ENCODE measurements at regions not wholly inside any gene's neighbourhood (a gene's known extent, or its start where the extent isn't known, plus 50 kb on each side); places are given as distances from the start of the nearest gene placed in this dataset.

GRCh38 chrX:137483554-137483953 lies 82.4 kb upstream of the ZIC3 start:
- no peaks in the 10 kb centered on the region for H3K79me2 ChIP-seq (replicated peaks; ENCODE audit: insufficient read depth, low read length)
- no peaks in the 10 kb centered on the region for H3K36me3 ChIP-seq (ENCODE audit: insufficient read depth, low read length)
- H3K9ac ChIP-seq (ENCODE audit: low read length) = no peak overlapping the region
- no peaks in the 10 kb centered on the region for H3K27me3 ChIP-seq (ENCODE audit: insufficient read depth, low read depth, low read length)
- H3K27ac ChIP-seq (ENCODE audit: low read length) = no peak overlapping the region
- no peaks in the 10 kb centered on the region for H4K20me1 ChIP-seq (ENCODE audit: insufficient read depth)
- no peaks in the 10 kb centered on the region for H3K9me2 ChIP-seq (ENCODE audit: insufficient read depth, low read length)
- H3K4me2 ChIP-seq (ENCODE audit: low read length) = no peak overlapping the region
- H3K4me3 ChIP-seq (ENCODE audit: low read length) = no peak overlapping the region
- TF ChIP-seq TAF1 (IDR thresholded peaks at IDR 0.05; ENCODE audit: low read depth) = no peak
- TF ChIP-seq RAD21 (conservative IDR thresholded peaks at IDR 0.05) = no peak
- TF ChIP-seq, protein P1, sequence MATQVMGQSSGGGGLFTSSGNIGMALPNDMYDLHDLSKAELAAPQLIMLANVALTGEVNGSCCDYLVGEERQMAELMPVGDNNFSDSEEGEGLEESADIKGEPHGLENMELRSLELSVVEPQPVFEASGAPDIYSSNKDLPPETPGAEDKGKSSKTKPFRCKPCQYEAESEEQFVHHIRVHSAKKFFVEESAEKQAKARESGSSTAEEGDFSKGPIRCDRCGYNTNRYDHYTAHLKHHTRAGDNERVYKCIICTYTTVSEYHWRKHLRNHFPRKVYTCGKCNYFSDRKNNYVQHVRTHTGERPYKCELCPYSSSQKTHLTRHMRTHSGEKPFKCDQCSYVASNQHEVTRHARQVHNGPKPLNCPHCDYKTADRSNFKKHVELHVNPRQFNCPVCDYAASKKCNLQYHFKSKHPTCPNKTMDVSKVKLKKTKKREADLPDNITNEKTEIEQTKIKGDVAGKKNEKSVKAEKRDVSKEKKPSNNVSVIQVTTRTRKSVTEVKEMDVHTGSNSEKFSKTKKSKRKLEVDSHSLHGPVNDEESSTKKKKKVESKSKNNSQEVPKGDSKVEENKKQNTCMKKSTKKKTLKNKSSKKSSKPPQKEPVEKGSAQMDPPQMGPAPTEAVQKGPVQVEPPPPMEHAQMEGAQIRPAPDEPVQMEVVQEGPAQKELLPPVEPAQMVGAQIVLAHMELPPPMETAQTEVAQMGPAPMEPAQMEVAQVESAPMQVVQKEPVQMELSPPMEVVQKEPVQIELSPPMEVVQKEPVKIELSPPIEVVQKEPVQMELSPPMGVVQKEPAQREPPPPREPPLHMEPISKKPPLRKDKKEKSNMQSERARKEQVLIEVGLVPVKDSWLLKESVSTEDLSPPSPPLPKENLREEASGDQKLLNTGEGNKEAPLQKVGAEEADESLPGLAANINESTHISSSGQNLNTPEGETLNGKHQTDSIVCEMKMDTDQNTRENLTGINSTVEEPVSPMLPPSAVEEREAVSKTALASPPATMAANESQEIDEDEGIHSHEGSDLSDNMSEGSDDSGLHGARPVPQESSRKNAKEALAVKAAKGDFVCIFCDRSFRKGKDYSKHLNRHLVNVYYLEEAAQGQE (IDR thresholded peaks at IDR 0.05; ENCODE audit: borderline replicate concordance) = no peak
- no peak for TF ChIP-seq EP300 (conservative IDR thresholded peaks at IDR 0.05; ENCODE audit: poor library complexity, severe bottlenecking)
- no peak for TF ChIP-seq MXI1 (conservative IDR thresholded peaks at IDR 0.05; ENCODE audit: poor library complexity, severe bottlenecking)
- no peak for TF ChIP-seq CTCF (IDR thresholded peaks at IDR 0.05; ENCODE audit: poor library complexity, severe bottlenecking)
- TF ChIP-seq EZH2 (IDR thresholded peaks at IDR 0.05; ENCODE audit: borderline replicate concordance, insufficient read depth, low read length, poor library complexity, severe bottlenecking) = no peak
- TF ChIP-seq POLR2AphosphoS5 (IDR thresholded peaks at IDR 0.05) = no peak
- TF ChIP-seq SMC3 (conservative IDR thresholded peaks at IDR 0.05; ENCODE audit: poor library complexity) = no peak
- no peaks in the 10 kb centered on the region for H3F3A ChIP-seq (ENCODE audit: insufficient read depth, low read length, poor library complexity, severe bottlenecking)
- no peaks in the 10 kb centered on the region for H3K9me3 ChIP-seq (ENCODE audit: low read length)
- no peak overlapping the region for H2AFZ ChIP-seq (ENCODE audit: low read depth, low read length)

DNA sequence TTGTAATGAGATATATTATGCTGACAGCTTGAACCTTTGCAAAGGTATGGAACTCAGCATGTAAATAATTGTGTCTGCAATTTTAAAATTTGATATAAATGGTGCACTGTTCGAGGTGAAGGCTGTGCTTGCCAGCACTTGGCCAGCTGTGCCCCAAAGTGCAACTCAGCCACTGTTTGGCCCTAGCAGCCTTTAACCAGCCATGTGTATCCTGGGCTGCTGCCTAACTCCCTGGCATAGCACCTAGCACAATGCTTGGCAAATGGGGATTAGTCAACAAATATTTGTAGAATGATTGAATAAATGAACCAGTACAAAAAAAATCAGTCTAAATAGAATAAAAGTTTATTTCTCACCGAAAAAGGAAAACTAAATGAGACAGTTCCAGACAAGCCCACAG lies 83.8 kb upstream of the ZIC3 start:
- Histone ChIP-seq H3K4me2 (ENCODE audit: low read length) (no peak overlapping the region), H3F3A (ENCODE audit: insufficient read depth, low read length, poor library complexity, severe bottlenecking) (no peaks in the 10 kb centered on the region), H3K9me2 (ENCODE audit: insufficient read depth, low read length) (no peaks in the 10 kb centered on the region), H3K27ac (ENCODE audit: low read length) (no peak overlapping the region), H3K9ac (ENCODE audit: low read length) (no peak overlapping the region), H3K79me2 (replicated peaks; ENCODE audit: insufficient read depth, low read length) (no peaks in the 10 kb centered on the region), H2AFZ (ENCODE audit: low read depth, low read length) (no peak overlapping the region), H3K27me3 (ENCODE audit: insufficient read depth, low read depth, low read length) (no peaks in the 10 kb centered on the region), H3K9me3 (ENCODE audit: low read length) (no peaks in the 10 kb centered on the region), H3K4me3 (ENCODE audit: low read length) (no peak overlapping the region), H3K36me3 (ENCODE audit: insufficient read depth, low read length) (no peaks in the 10 kb centered on the region), H4K20me1 (ENCODE audit: insufficient read depth) (no peaks in the 10 kb centered on the region)
- TF ChIP-seq CTCF (IDR thresholded peaks at IDR 0.05; ENCODE audit: poor library complexity, severe bottlenecking) = no peak
- TF ChIP-seq, protein P1 (IDR thresholded peaks at IDR 0.05; ENCODE audit: borderline replicate concordance) = no peak
- no peak for TF ChIP-seq POLR2AphosphoS5 (IDR thresholded peaks at IDR 0.05)

All from neural cell (in vitro differentiated cells).